ENCODE measurements at regions not wholly inside any gene's neighbourhood (a gene's known extent, or its start where the extent isn't known, plus 50 kb on each side); places are given as distances from the start of the nearest gene placed in this dataset.

GRCh38 chr2:166634706-166635105 is 140.7 kb upstream of the SCN7A start:
- no peak for TF ChIP-seq CTCF (IDR thresholded peaks at IDR 0.05)
- ATAC-seq (no peak), DNase-seq (no peak)
- Histone ChIP-seq H3K27ac (no peak overlapping the region), H3K4me1 (no peaks in the 10 kb centered on the region), H3K27me3 (no peaks in the 10 kb centered on the region), H3K36me3 (no peaks in the 10 kb centered on the region), H3K4me3 (no peak overlapping the region), H3K9me3 (no peaks in the 10 kb centered on the region)
- intact Hi-C loops (cut with DNase I) = no loop called here

GRCh38 chr2:166632616-166633015 is 138.6 kb upstream of the SCN7A start:
- Histone ChIP-seq H3K27me3 (no peaks in the 10 kb centered on the region), H3K4me1 (no peaks in the 10 kb centered on the region), H3K27ac (no peak overlapping the region), H3K4me3 (no peak overlapping the region), H3K36me3 (no peaks in the 10 kb centered on the region), H3K9me3 (no peaks in the 10 kb centered on the region)
- TF ChIP-seq CTCF (IDR thresholded peaks at IDR 0.05) = no peak
- intact Hi-C loops (cut with DNase I) = no loop called here
- peak; percentile 35 for ATAC-seq
- no peak for DNase-seq

- ATAC-seq (peak; percentile 31), DNase-seq (peak; percentile 40)
- Histone ChIP-seq H3K4me1 (no peaks in the 10 kb centered on the region), H3K27ac (no peak overlapping the region), H3K4me3 (no peak overlapping the region), H3K9me3 (peaks cover 5% of the 10 kb centered on the region), H3K27me3 (no peaks in the 10 kb centered on the region), H3K36me3 (no peaks in the 10 kb centered on the region)
- no peak for TF ChIP-seq CTCF (IDR thresholded peaks at IDR 0.05)
- intact Hi-C loops (cut with DNase I) = no loop called here
These were observed 134.6 kb upstream of the SCN7A start for GRCh38 chr2:166628478-166629136.

GRCh38 chr2:166627893-166628292 is 133.8 kb upstream of the SCN7A start:
- ATAC-seq = peak; percentile 29
- no peak for TF ChIP-seq CTCF (IDR thresholded peaks at IDR 0.05)
- Histone ChIP-seq H3K27ac (no peak overlapping the region), H3K9me3 (peaks cover 5% of the 10 kb centered on the region), H3K36me3 (no peaks in the 10 kb centered on the region), H3K4me3 (no peak overlapping the region), H3K4me1 (no peaks in the 10 kb centered on the region), H3K27me3 (no peaks in the 10 kb centered on the region)
- intact Hi-C loops (cut with DNase I) = no loop called here
- DNase-seq = peak; percentile 13

- intact Hi-C loops (cut with DNase I) = no loop called here
- Histone ChIP-seq H3K4me1 (no peaks in the 10 kb centered on the region), H3K36me3 (no peaks in the 10 kb centered on the region), H3K27ac (no peak overlapping the region), H3K9me3 (peaks cover 5% of the 10 kb centered on the region), H3K4me3 (no peak overlapping the region), H3K27me3 (no peaks in the 10 kb centered on the region)
- ATAC-seq (no peak), DNase-seq (no peak)
- no peak for TF ChIP-seq CTCF (IDR thresholded peaks at IDR 0.05)
These were observed 131.6 kb upstream of the SCN7A start for GRCh38 chr2:166625670-166626069.

GRCh38 chr2:166614503-166614902 is 120.5 kb upstream of the SCN7A start:
- Histone ChIP-seq H3K27me3 (no peaks in the 10 kb centered on the region), H3K9me3 (peaks cover 7% of the 10 kb centered on the region), H3K27ac (no peak overlapping the region), H3K36me3 (no peaks in the 10 kb centered on the region), H3K4me3 (no peak overlapping the region), H3K4me1 (no peaks in the 10 kb centered on the region)
- TF ChIP-seq CTCF (IDR thresholded peaks at IDR 0.05) = no peak
- intact Hi-C loops (cut with DNase I) = no loop called here
- no peak for DNase-seq
- no peak for ATAC-seq

All from upper lobe of right lung (tissue), 1 donor.